ENCODE measurements at regions not wholly inside any gene's neighbourhood (a gene's known extent, or its start where the extent isn't known, plus 50 kb on each side); places are given as distances from the start of the nearest gene placed in this dataset.

DNA sequence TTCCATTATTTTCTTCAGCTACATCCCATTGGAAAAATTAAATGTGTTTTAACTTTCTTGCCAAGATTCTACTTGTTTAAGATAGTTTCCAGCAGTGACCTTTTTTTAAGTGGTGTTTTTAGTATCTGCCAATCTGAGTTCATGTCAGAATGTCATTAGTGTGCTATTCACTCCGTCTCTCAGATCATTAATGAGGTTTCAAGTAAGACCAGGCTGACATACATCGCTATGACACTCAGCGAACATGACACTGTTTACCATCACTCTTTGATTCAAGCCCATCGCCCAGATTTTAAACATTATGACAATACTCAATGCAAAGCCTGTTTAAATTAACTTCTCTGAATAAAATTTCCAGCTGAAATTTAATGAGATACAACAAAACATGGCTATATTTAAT is 272.0 kb upstream of the KYNU start:
- intact Hi-C loops (cut with micrococcal nuclease): no loop called here
- Mint-ChIP-seq H3K27ac (no peak overlapping the region), H3K4me3 (no peak overlapping the region), H3K36me3 (ENCODE audit: low read depth) (no peaks in the 10 kb centered on the region), H3K4me1 (no peaks in the 10 kb centered on the region), H3K9me3 (no peaks in the 10 kb centered on the region), H3K27me3 (no peaks in the 10 kb centered on the region)
- no peak for DNase-seq

DNA sequence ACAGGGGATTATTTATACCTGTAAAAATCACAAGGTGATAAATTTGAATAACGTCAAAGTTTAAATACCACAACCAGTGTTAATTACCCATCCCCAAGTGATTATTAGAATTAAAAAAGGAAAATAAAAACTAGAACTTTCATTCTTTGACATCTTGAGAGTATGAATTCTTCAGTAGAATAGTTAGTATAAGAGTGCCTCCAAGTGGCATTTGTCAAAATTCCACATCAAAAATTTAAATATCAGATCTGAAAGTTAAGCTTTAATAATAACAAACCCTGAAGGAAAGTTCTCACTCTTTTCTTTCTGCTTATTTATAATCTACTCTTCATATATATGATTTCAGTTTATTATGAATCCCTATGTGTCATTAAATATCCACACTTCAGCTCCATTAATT is 273.7 kb upstream of the KYNU start:
- Mint-ChIP-seq H3K36me3 (ENCODE audit: low read depth) (no peaks in the 10 kb centered on the region), H3K27me3 (no peaks in the 10 kb centered on the region), H3K9me3 (no peaks in the 10 kb centered on the region), H3K27ac (no peak overlapping the region), H3K4me3 (no peak overlapping the region), H3K4me1 (no peaks in the 10 kb centered on the region)
- no peak for DNase-seq
- intact Hi-C loops (cut with micrococcal nuclease): no loop called here

DNA sequence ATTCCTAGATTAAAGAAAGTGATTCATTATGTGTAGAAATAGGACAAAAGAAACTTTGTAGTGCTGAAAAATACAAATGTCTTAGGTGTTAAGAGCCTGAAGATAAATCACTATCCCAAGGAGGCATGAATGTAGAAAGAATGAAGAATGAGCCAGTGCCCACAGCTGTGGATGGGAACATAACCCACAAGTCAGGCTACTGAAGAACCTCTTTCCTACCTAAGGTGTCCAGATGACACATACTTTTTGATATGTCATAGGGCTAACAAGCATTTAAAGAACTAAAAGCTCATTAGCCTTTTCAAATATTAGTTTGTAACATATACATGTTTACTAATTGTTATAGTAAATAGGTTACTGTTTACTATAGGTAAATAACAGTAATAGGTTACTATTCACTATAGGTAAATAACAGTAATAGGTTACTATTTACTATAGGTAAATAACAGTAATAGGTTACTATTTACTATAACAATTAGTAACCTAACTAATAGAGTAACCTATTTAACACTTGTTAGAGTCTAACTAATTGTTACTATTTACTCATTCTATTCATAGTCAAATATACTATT is 275.0 kb upstream of the KYNU start:
- Mint-ChIP-seq H3K4me1 (no peaks in the 10 kb centered on the region), H3K9me3 (no peaks in the 10 kb centered on the region), H3K27me3 (no peaks in the 10 kb centered on the region), H3K4me3 (no peak overlapping the region), H3K27ac (no peak overlapping the region), H3K36me3 (ENCODE audit: low read depth) (no peaks in the 10 kb centered on the region)
- DNase-seq: no peak
- intact Hi-C loops (cut with micrococcal nuclease): no loop called here

DNA sequence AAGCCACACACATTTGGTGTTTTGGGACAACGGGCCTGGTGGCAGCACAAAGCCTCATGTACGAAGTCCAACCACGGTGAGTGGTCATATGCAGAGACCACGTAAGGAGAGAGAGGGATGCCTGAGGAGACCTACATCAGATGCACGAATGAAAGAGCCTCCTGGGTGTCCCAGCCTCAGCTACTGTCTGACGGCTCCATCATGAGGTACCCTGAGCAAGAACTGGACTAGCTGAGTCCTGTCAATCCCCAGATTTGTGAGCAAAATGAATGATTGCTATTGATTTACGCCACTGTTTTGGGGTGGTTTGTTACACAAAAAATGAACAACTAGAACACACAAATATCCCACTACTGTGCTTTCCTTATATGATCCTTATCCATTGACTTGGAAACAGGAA is 275.7 kb upstream of the KYNU start:
- intact Hi-C loops (cut with micrococcal nuclease): no loop called here
- Mint-ChIP-seq H3K4me3 (no peak overlapping the region), H3K36me3 (ENCODE audit: low read depth) (no peaks in the 10 kb centered on the region), H3K9me3 (no peaks in the 10 kb centered on the region), H3K27me3 (no peaks in the 10 kb centered on the region), H3K4me1 (no peaks in the 10 kb centered on the region), H3K27ac (no peak overlapping the region)
- DNase-seq: no peak

DNA sequence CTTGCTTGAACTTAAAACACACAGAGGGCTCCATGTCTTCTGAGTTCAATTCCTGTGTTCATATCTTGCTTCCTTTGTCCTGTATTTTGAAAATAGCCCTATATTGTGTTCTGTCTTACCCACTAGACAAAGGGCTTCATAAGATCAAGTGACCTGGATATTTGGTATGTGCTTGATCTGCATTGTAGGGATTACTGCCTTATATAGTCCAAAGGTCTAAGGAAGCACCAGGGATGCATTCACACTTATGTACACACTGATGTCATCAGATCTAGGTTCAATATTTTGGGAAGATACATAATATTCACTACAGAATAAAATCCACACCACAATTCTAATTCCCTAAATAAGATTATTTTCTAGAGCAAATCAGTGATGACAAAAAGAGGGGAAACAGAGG is 278.0 kb upstream of the KYNU start:
- no peaks in the 10 kb centered on the region for H3K4me1 Mint-ChIP-seq
- intact Hi-C loops (cut with micrococcal nuclease): no loop called here
- H3K27me3 Mint-ChIP-seq: no peaks in the 10 kb centered on the region
- no peaks in the 10 kb centered on the region for H3K36me3 Mint-ChIP-seq (ENCODE audit: low read depth)
- no peaks in the 10 kb centered on the region for H3K9me3 Mint-ChIP-seq
- DNase-seq: no peak
- H3K27ac Mint-ChIP-seq: no peak overlapping the region
- H3K4me3 Mint-ChIP-seq: no peak overlapping the region

DNA sequence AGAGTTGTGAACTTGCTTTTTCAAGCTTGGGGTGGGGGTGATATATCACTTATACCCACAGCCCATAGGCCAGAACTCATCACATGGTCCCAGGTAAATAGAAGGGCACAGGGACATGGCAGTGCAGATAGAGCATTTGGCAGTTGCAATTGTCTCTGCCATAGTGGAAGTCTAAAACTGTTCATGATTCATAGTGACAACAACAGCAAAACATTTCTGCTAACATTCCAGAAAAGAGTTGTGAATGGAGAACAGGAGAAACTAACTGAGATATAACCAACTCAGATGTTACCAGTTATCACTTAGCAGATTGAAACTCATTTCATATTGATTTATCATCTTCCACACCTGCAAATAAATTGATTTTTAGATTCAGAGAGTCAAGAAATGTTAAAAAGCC is 278.6 kb upstream of the KYNU start:
- DNase-seq: no peak
- Mint-ChIP-seq H3K27ac (no peak overlapping the region), H3K9me3 (no peaks in the 10 kb centered on the region), H3K4me3 (no peak overlapping the region), H3K4me1 (no peaks in the 10 kb centered on the region), H3K27me3 (no peaks in the 10 kb centered on the region), H3K36me3 (ENCODE audit: low read depth) (no peaks in the 10 kb centered on the region)
- intact Hi-C loops (cut with micrococcal nuclease): no loop called here

DNA sequence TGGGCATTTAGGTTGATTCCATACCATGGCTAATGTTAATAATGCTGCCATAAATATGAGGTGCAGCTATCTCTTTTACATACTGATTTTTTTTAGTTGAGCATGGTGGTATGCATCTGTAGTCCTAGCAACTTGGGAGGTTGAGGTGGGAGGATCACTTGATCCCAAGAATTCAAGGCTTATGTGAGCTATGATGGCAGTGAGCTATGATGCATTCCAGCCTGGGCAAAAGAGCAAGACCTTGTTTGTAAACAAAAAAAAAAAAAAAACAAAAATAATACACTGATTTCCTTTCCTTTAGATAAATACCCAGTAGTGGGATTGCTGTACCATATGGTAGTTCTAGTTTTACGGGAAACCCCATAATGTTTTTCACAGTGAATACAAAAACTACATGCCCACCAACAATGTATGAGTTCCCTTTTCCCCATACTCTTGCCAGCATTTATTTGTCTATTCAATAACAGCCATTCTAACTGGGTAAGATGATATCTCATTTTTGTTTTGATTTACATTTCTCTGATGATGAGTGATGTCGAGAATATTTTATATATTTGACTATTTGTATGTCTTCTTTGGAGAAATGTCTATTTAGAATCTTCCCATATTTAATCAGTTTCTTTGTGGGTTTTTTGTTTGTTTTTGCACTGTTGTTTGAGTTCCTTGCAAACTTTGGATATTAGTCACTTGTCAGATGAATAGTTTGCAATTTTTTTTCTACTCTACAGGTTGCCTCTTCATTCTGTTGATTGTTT is 281.0 kb upstream of the KYNU start:
- Mint-ChIP-seq H3K36me3 (ENCODE audit: low read depth) (no peaks in the 10 kb centered on the region), H3K9me3 (no peaks in the 10 kb centered on the region), H3K27me3 (no peaks in the 10 kb centered on the region), H3K4me1 (no peaks in the 10 kb centered on the region), H3K27ac (no peak overlapping the region), H3K4me3 (no peak overlapping the region)
- intact Hi-C loops (cut with micrococcal nuclease): no loop called here
- DNase-seq: no peak

DNA sequence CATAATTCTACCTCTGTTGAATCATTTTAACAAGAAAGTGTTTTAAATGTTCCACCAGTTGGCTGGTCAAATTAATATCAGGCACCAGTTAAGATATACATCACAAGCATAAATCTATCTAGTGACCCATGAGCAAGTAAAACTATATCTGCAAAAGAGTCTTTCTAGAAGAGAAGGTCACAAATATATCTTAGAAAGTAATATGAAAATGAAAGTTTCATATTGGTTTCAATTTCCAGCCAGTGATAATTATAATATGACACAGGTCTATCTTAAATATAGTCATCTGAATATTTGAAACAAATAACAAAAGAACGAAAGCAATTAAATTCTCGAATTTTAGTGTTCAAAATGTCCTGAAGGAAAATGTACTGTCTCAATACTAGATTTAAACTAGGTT is 282.5 kb upstream of the KYNU start:
- H3K4me3 Mint-ChIP-seq: no peak overlapping the region
- no peak overlapping the region for H3K27ac Mint-ChIP-seq
- no peaks in the 10 kb centered on the region for H3K9me3 Mint-ChIP-seq
- intact Hi-C loops (cut with micrococcal nuclease): no loop called here
- no peaks in the 10 kb centered on the region for H3K36me3 Mint-ChIP-seq (ENCODE audit: low read depth)
- no peak for DNase-seq
- no peaks in the 10 kb centered on the region for H3K27me3 Mint-ChIP-seq
- H3K4me1 Mint-ChIP-seq: no peaks in the 10 kb centered on the region

DNA sequence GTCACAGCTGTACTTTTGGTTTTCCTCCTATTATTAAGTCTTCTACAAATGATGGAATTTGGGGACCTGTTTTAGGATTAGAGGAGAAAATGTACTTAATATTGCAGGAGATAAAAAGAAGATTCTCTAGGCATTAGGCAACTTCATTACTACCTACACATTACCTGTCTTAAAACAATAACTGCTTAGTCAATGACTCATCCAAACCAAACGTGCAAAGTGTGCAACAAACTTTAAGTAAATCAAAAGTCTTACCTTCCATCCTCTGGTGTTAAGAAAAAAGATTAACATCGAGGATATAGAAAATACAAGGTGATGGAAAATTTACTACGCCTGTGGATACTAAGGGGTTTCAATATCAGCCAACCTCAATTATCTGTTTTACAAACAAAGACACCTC is 285.3 kb upstream of the KYNU start:
- Mint-ChIP-seq H3K4me3 (no peak overlapping the region), H3K27me3 (no peaks in the 10 kb centered on the region), H3K4me1 (no peaks in the 10 kb centered on the region), H3K27ac (no peak overlapping the region), H3K9me3 (no peaks in the 10 kb centered on the region), H3K36me3 (ENCODE audit: low read depth) (no peaks in the 10 kb centered on the region)
- intact Hi-C loops (cut with micrococcal nuclease): no loop called here
- DNase-seq: no peak

DNA sequence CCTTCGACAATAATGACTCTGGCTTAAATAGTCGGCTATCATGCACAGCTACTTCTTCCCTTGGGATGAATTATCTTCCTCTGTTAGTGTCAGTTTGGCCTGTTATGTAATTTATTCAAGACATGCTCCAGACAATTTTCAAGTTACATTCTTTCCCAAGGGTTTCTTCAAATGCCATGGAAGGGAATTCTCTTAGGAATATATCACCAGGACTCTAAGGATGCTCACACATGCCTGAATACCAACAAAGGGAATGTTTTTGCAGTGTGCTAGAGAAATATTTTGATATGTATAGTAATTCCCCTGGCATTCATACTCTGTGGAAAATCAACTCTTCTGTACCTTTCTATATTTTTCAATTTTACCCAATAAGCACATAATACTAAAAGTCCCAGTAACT is 286.0 kb upstream of the KYNU start:
- Mint-ChIP-seq H3K36me3 (ENCODE audit: low read depth) (no peaks in the 10 kb centered on the region), H3K9me3 (no peaks in the 10 kb centered on the region), H3K27ac (no peak overlapping the region), H3K27me3 (no peaks in the 10 kb centered on the region), H3K4me3 (no peak overlapping the region), H3K4me1 (no peaks in the 10 kb centered on the region)
- intact Hi-C loops (cut with micrococcal nuclease): no loop called here
- DNase-seq: no peak

DNA sequence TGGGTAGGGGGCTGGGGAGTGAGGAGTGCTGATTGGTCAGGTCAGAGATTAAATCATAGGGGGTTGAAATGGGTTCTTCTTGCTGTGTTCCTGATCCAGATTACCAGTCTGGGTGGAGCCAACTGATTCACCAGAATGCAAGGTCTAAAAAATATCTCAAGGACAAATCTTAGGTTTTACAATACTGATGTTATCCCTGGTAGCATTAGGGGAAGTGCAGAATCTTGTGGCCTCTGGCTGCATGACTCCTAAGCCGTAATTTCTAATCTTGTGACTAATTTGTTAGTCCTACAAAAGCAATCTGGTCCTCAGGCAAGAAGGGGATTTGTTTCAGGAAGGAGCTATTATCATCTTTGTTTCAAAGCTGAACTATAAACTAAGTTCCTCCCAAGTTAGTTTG is 289.2 kb upstream of the KYNU start:
- H3K4me1 Mint-ChIP-seq: no peaks in the 10 kb centered on the region

DNA sequence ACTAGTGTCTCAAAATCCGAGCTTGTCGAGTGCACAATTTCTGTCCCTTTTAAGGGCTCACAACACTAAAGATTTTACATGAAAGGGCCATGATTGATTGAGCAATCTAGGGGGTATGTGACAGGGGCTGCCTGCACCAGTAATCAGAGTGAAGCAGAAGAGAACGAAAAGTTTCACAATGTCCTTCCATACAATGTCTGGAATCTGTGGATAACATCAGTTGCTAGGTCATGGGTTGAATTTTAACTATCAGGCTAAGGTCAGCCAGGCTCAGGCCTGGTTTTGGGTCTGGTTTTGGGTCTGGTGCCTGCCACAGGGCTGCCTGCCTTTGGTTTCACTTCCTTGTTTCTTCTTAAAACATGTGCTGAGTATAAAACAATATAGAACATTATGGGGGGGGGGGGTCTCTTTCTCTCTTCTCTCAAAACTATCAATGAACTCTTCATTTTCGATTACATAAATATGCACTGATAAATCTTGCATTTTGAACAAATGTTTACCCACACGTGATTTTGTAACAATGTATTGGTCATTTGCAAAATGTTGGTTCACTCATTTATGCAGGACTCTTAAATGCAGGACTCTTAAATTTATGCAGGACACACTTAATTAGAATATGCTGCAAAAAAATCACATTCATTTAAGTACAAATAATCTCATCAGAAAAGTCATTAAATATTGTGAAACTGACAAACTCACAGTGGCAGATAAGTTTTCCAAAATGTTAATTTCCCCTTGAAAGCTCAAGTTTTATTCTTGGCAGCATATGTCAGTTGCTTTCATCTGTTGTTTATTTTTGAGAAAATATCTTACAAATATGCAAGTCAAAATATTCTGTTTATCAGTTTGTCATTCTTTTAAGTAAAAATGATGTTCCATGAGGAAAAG is 290.5 kb upstream of the KYNU start:
- H3K4me1 Mint-ChIP-seq: no peaks in the 10 kb centered on the region
- H3K9me3 Mint-ChIP-seq: no peaks in the 10 kb centered on the region
- no peak for DNase-seq
- H3K4me3 Mint-ChIP-seq: no peak overlapping the region
- H3K36me3 Mint-ChIP-seq (ENCODE audit: low read depth): no peaks in the 10 kb centered on the region
- intact Hi-C loops (cut with micrococcal nuclease): no loop called here
- H3K27ac Mint-ChIP-seq: no peak overlapping the region
- H3K27me3 Mint-ChIP-seq: no peaks in the 10 kb centered on the region

More for the DNA sequence above, 289.2 kb upstream of the KYNU start:
- no peaks in the 10 kb centered on the region for H3K36me3 Mint-ChIP-seq (ENCODE audit: low read depth)
- no peak overlapping the region for H3K4me3 Mint-ChIP-seq
- H3K9me3 Mint-ChIP-seq: no peaks in the 10 kb centered on the region
- H3K27me3 Mint-ChIP-seq: no peaks in the 10 kb centered on the region
- intact Hi-C loops (cut with micrococcal nuclease): no loop called here
- no peak overlapping the region for H3K27ac Mint-ChIP-seq
- DNase-seq: no peak

DNA sequence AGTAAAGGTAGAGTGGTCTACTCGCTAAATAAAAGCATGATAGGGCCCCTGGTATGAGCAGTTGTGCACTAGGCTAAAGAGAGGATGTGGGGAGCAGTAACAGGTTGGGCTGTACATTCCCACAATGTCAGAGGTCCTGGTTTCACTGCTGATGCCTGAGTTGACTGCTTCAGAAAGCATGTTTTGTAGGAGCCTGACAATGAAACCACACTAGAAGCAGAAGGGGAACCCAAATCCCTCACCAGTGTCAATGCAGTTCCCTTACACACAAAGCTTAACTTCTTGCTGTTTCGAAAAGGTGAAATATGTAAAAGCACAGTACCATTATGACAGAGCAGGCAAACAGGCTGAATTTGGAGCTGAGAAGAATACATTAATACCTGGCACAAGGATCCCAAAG is 291.7 kb upstream of the KYNU start:
- intact Hi-C loops (cut with micrococcal nuclease): no loop called here
- Mint-ChIP-seq H3K36me3 (ENCODE audit: low read depth) (no peaks in the 10 kb centered on the region), H3K4me3 (no peak overlapping the region), H3K9me3 (no peaks in the 10 kb centered on the region), H3K27me3 (no peaks in the 10 kb centered on the region), H3K4me1 (no peaks in the 10 kb centered on the region), H3K27ac (no peak overlapping the region)
- DNase-seq: no peak

DNA sequence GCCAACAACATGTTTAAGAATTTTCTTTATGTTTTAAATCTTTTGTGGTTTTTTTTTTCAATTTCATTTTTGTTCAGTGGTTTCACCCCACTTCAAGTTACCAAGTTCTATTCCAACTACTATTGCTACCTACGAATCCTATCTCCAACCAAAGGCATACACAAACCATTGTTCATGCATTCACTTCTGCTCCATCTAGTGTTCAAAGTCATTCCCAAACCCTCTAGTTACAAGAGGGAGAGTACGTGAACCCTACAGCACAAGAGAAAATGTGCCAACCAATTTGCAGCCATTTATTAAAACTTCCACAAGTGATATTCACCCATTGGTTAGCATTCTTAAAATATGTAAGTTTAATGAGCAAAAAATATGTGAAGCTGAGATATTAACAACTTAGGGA is 295.1 kb upstream of the KYNU start:
- intact Hi-C loops (cut with micrococcal nuclease): no loop called here
- Mint-ChIP-seq H3K9me3 (no peaks in the 10 kb centered on the region), H3K36me3 (ENCODE audit: low read depth) (no peaks in the 10 kb centered on the region), H3K4me1 (no peaks in the 10 kb centered on the region), H3K27ac (no peak overlapping the region), H3K27me3 (no peaks in the 10 kb centered on the region), H3K4me3 (no peak overlapping the region)
- no peak for DNase-seq
